Ascending aorta (tissue), 2 donors: ENCODE measurements at regions not wholly inside any gene's neighbourhood (a gene's known extent, or its start where the extent isn't known, plus 50 kb on each side); places are given as distances from the start of the nearest gene placed in this dataset.

Experiments
- DNase-seq, 2 donors: peaks; one replicate each; pipeline ENCODE4 v3.0.0-alpha.2; 2019; ENCODE audit warnings: low spot score in 2 of 2
- H3K27ac ChIP-seq, 2 donors: fragments of 200-600 bp; sonication (generic); one replicate each; pipeline ENCODE4 v1.5.1; 2016 to 2017; ENCODE audit warnings: mild to moderate bottlenecking in 1 of 2
- H3K27me3 ChIP-seq: fragments of 200-600 bp; sonication (generic); one replicate; pipeline ENCODE4 v1.5.1; 2017
- H3K36me3 ChIP-seq, 2 donors: fragments of 200-600 bp; sonication (generic); one replicate each; pipeline ENCODE4 v1.5.1; 2016
- H3K4me1 ChIP-seq, 2 donors: fragments of 200-600 bp; sonication (generic); one replicate each; pipeline ENCODE4 v1.5.1; 2016 to 2017; ENCODE audit warnings: mild to moderate bottlenecking in 1 of 2
- H3K4me3 ChIP-seq, 2 donors: fragments of 200-600 bp; sonication (generic); one replicate each; pipeline ENCODE4 v1.5.1; 2016 to 2017; ENCODE audit warnings: mild to moderate bottlenecking in 1 of 2
- H3K9me3 ChIP-seq, 2 donors: fragments of 200-600 bp; sonication (generic); one replicate each; pipeline ENCODE4 v1.5.1; 2016
- intact Hi-C: fragments of 100-400 bp; cut with DNase I; formaldehyde crosslinking; loops from one replicate; pipeline ENCODE4 v1.15.1; 2023
- TF ChIP-seq, protein P1 (sequence below), 3 experiments: fragments of 200-600 bp in 2 of 3; fragments of 450-650 bp in 1 of 3; sonication (generic) in 2 of 3; IDR thresholded peaks; one replicate each; pipeline ENCODE4 v1.5.1; 2016 to 2019; ENCODE audit warnings: antibody characterized with exemption in 3 of 3, mild to moderate bottlenecking in 1 of 3, moderate library complexity in 1 of 3

DNA sequence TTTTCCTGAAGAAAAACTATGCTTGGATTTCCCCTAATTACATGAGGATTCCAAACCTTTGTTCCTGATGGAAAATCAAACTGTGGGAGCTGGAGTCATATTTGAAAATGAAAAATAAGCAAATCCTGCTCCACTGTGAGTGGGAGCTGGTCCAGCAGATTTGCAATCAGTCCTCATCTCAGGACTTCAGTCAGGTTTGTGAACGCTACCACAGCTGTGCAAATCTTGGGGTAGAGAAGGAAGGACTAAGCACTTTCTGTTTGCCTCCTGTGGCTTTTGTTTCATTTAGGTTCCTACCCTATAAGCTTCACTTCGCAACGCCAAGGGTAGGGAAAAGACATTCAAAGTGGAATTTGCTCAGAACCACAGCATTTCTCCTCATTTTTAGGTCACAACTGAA is 238.2 kb downstream of the TUSC7 start:
- Histone ChIP-seq H3K27me3 (no peaks in the 10 kb centered on the region), H3K36me3 (no peaks in the 10 kb centered on the region), H3K27ac (no peak overlapping the region), H3K4me1 (peaks cover 0 to 4% of the 10 kb centered on the region in 2 donors), H3K9me3 (no peaks in the 10 kb centered on the region), H3K4me3 (no peak overlapping the region)
- DNase-seq: no peak
- intact Hi-C loops: no loop called here
- TF ChIP-seq, protein P1, sequence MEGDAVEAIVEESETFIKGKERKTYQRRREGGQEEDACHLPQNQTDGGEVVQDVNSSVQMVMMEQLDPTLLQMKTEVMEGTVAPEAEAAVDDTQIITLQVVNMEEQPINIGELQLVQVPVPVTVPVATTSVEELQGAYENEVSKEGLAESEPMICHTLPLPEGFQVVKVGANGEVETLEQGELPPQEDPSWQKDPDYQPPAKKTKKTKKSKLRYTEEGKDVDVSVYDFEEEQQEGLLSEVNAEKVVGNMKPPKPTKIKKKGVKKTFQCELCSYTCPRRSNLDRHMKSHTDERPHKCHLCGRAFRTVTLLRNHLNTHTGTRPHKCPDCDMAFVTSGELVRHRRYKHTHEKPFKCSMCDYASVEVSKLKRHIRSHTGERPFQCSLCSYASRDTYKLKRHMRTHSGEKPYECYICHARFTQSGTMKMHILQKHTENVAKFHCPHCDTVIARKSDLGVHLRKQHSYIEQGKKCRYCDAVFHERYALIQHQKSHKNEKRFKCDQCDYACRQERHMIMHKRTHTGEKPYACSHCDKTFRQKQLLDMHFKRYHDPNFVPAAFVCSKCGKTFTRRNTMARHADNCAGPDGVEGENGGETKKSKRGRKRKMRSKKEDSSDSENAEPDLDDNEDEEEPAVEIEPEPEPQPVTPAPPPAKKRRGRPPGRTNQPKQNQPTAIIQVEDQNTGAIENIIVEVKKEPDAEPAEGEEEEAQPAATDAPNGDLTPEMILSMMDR (IDR thresholded peaks at IDR 0.05): no peak

DNA sequence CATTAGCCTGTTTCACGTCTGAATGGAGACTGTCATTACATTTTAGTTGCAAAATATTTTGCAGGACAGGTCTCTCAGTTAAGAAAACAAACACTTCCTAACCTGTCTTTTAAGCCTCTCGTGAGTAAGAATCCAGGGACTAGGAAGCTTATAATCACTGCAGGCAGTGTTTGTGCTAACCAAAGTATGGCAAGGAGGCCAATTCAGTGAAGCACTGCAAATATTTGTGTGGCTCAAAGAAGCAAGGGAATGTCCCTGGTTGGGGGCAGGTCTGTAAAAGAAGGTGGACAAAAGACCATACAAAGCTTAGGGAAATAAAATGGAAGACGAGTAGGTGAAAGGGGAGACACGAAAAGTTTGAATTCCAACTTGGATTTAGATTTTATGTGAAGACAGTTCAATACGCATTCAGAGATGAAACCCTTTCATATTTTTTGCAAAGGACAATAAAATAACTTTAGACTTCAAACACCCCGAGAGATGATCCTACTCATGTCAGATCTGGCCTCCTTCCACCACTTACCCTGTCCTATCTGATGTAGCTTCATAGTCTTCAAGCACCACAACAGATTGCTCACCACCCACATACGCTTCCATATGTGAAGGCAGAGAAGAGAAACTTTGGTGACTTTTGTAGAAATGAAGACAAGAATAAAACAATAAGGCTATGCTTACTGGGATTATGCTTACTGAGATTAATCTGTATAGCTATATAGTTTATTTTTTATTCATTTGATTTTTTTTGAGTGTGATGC is 240.9 kb downstream of the TUSC7 start:
- TF ChIP-seq, protein P1 (IDR thresholded peaks at IDR 0.05): no peak
- H3K4me3 ChIP-seq: no peak overlapping the region
- no peak for DNase-seq
- H3K27me3 ChIP-seq: no peaks in the 10 kb centered on the region
- H3K27ac ChIP-seq: peak overlapping the region in 1 of 2 donors; percentile 57
- intact Hi-C loops: no loop called here
- no peaks in the 10 kb centered on the region for H3K9me3 ChIP-seq
- H3K36me3 ChIP-seq: no peaks in the 10 kb centered on the region
- H3K4me1 ChIP-seq: peaks cover 0 to 4% of the 10 kb centered on the region in 2 donors

DNA sequence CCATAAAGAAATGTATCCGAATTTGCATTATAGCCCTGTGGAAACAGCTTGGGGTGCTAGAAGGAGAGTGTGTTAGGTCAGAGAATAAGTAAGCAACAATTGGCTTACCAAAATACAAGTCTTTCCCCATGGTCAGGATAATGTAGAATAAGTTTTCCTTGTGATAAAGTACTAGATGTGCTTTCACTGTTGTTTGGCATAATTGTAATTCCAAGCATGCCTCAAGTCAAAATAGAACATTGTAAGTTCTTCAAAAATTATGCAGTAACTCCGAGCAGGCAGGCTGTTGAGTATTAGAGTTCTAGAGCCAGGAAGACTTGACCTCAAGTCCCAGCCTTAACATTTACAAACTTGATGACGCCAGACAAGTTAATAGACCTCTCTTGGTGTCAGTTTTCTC is 242.0 kb downstream of the TUSC7 start:
- Histone ChIP-seq H3K27me3 (no peaks in the 10 kb centered on the region), H3K27ac (peak overlapping the region; percentile 23 to 67), H3K4me3 (no peak overlapping the region), H3K36me3 (no peaks in the 10 kb centered on the region), H3K9me3 (no peaks in the 10 kb centered on the region), H3K4me1 (peaks cover 0 to 4% of the 10 kb centered on the region in 2 donors)
- DNase-seq: no peak
- intact Hi-C loops: no loop called here
- TF ChIP-seq, protein P1 (IDR thresholded peaks at IDR 0.05): no peak

DNA sequence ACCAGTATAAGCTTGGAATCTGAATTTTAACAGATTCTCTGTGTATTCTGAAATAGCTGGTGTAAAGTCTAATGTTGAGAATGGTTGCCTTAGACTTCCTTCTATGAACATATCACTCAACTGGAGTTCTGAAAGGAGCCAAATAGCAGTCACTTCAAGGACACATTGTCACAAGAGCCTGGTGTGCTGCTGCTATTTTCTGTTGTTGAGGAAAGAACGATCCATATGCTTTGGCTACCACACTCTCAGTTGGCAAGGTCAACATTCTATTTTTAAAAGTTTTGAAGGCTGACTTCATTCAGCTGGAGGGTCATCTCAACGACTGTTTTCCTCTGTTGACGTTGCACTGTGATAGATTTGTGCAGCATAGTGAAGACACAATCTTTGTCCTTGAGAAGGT is 248.7 kb downstream of the TUSC7 start:
- H3K36me3 ChIP-seq: no peaks in the 10 kb centered on the region
- H3K27me3 ChIP-seq: no peaks in the 10 kb centered on the region
- no peak overlapping the region for H3K4me3 ChIP-seq
- TF ChIP-seq, protein P1 (IDR thresholded peaks at IDR 0.05): no peak
- no peak overlapping the region for H3K27ac ChIP-seq
- intact Hi-C loops: no loop called here
- H3K4me1 ChIP-seq: no peaks in the 10 kb centered on the region
- no peak for DNase-seq
- H3K9me3 ChIP-seq: no peaks in the 10 kb centered on the region

DNA sequence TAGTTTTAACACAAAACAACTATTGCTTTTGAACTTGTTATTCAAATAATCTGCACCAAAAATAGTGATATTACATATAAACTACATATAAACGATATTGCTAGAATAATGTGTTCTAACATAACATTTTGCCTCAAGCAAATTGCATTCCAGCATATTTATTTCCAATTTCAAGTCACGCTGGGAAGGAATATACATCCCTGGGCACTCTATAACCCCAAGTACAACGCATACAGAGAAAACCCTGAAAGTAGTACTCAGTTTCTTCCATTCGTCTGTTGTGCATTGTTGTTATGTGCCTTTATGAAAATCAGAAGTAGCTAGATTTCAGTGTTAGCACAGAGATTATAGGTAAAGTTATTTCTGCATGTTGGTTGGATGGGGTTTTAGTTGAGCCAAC is 251.5 kb downstream of the TUSC7 start:
- no peaks in the 10 kb centered on the region for H3K36me3 ChIP-seq
- no peak overlapping the region for H3K4me3 ChIP-seq
- intact Hi-C loops: no loop called here
- no peak for DNase-seq
- H3K27ac ChIP-seq: no peak overlapping the region
- no peaks in the 10 kb centered on the region for H3K4me1 ChIP-seq
- no peaks in the 10 kb centered on the region for H3K9me3 ChIP-seq
- TF ChIP-seq, protein P1 (IDR thresholded peaks at IDR 0.05): no peak
- no peaks in the 10 kb centered on the region for H3K27me3 ChIP-seq
